ENCODE measurements at regions not wholly inside any gene's neighbourhood (a gene's known extent, or its start where the extent isn't known, plus 50 kb on each side); places are given as distances from the start of the nearest gene placed in this dataset.
"Not testable (repeated sequence)": the region's sequence is repeated elsewhere in the genome, so short reads cannot be mapped to it uniquely, and the experiment has no call there.

DNA sequence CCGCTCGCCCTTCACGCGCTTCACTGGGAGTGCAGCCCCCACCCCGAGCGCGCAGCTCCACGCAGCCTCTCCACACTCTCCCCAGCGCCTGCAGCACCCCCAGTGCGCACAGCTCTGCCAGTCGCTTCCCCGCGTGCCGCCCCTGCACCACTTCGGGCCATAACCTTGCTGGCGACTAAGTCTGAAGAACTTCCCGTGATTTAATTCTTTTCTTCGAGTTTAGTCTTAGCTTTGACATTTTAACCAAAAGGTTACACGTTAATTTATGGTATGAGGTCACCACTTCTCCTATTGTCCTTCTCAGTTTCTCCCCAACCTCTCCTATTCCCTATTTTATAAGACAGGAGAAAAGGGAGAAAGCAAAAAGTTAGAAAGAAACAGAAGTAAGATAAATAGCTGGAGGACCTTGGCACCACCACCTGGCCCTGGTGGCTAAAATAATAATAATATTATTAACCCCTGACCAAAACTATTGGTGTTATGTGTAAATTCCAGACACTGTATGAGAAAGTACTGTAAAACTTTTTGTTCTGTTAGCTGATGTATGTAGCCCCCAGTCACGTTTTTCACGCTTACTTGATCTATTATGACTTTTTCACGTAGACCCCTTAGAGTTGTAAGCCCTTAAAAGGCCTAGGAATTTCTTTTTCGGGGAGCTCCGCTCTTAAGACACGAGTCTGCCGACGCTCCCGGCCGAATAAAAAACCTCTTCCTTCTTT, 129.2 kb downstream of the KBTBD2 start:
- not testable (repeated sequence) for DNase-seq

DNA sequence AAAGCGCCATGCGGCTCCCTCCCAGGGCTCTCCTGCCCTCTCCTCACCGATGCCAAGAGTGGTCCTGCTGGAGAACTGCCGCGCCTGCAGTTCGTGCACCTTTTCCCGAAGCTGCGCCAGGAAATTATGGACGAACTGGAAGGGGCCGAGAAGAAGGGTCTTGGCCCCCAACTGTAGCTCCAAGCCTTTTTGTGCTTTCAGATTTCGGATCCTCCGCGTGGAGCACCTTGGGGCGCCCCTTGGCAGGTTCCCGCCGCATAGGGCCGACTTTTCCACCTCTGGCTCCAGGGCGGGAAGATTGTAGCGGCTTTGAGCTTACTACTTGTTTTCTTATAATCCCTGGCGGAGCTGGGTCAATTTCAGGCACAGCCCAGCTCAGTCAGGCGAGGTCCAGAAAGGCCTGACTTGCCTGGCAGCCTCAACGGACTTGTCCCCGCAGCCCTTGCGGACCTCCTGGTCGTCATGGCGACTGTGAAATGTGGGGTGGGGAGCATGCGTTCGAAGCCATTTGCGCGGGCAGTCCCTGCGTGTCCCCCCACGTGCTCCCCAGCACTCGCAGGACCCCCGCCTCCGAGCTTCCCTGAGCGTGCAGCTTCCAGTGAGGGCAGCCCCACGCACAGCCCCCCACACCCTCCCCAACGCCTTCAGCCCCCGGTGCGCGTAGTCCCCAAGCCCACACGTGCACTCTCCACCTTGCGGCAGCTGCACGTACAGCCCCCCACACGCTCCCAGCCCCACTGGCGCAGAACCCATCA, 129.9 kb downstream of the KBTBD2 start:
- DNase-seq: no peak

DNA sequence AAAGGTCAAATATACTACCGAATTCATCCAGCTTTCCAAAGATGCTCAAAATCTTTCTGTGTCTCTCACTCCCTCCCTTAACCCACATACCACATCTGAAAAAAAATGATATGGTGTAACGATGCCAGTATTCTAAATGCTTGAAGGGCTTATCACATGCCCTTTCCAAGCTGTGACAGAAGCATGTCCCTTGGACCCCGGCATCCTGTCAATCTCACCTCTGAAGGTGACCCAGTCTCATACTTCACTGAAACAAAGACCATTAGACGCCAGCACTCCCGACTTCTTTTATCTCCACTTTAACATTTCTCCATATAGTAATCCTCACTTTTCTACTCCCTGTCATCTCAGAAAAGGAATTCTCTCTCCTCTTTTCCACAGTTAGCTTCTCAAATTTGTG, 130.8 kb downstream of the KBTBD2 start:
- not testable (repeated sequence) for DNase-seq

DNA sequence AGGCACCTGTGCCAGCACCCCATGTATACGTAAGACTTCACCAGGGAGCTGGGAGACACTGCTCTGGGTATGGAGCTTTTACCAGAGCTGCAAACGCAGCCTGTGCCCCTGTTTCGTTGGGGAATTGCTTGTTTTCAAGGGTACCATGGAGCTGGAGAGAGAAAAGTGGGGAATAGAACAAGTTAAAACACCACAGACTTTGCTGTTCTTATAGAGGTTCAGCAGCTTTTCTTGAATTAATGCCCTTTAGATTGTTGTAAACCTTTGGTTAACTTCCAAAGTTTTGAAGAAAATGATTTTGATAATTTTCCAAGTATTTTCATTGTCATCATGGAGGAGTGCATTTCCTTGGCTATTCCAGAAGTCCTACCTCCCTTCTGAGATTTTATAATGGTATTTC, 131.7 kb downstream of the KBTBD2 start:
- not testable (repeated sequence) for DNase-seq

DNA sequence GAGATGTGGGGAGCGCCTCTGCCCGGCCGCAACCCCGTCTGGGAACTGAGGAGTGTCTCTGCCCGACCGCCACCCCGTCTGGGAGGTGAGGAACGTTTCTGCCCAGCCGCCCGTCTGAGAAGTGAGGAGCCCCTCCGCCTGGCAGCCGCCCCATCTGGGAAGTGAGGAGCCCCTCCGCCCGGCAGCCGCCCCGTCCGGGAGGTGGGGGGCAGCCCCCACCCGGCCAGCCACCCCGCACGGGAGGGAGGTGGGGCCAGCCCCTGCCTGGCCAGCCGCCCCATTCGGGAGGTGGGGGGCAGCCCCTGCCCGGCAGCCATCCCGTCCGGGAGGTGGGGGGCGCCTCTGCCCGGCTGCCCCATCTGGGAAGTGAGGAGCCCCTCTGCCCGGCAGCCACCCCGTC, 137.7 kb downstream of the KBTBD2 start:
- DNase-seq: not testable (repeated sequence)

DNA sequence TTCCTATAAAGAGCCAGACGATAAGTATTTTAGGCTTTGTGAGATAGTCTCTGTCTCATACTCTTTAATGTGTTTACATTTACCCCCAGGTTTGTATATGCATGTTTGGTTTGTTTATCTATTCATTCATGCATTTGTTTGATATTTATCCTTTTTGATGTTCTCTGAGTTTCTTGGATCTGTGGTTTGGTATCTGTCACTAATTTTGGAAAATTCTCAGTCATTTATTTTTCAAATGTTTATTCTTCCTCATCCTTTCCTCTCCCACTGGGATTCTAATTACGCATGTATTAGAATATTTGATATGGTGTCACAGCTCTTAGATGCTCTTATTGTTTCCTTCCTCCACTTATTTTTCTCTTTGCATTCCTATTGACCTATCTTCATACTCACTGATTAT, 143.2 kb downstream of the KBTBD2 start:
- DNase-seq: not testable (repeated sequence)

DNA sequence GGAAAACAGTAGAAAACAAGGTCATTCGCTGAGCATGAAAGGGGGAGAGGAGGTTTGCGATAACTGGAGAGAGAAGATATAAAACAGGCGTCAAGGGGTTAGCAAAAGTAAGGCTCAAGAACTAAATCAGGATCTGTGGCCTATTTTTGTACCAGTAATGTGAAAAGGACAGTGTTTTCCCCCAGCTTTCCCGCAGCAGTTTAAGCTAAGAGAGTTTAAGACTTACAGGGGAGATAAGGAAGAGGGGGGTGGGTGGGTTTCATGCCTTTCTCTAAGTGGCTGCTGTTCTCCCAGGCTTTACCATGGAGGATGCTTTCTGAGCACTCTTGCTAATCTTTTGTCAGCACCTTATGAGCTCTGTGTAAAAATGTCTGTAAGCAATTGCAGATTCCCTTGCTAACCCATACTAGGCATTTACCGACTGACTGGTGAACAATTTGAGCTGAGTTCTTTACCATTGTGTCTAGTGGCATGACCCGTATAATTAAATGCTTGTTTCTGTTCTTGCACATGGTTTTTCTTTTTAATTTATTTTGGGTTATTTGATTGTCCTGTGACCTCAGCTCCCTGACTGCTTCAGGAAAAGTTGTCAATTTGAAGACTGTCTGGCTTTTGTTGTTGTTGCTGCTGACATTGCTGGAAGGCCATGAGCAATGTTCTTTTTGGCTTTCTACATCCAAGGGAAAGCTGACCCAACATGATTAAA, 144.0 kb downstream of the KBTBD2 start:
- not testable (repeated sequence) for DNase-seq

DNA sequence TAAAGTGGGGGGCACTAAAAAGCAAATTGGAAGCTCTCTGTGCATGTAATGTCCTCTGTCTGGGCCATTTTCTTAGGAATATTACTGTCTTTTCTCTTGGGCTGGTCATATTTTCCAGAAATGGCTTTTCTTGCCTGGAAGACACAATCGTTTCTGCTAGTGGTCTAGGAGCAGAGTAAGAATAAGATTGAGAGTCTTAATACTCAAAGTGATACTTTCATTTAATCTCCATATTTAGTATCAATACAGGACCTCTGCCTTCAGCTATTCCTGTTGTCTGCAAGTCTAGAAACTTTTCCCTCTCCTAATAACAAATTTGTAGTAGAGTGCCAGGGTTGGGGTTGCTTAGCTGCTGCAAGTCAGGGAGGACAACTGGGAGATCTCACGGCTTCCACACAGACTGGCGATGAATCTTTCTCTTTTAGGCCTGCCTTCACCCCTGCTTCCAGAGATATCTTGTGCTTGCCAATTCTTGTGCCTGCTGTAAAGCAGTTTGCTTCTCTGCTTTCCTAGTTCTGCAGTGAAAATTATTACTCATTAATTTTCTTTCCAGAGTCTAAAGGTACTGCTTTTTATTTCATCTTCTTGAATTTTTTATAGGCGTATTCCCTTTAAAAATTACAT, 149.6 kb downstream of the KBTBD2 start:
- DNase-seq: not testable (repeated sequence)

DNA sequence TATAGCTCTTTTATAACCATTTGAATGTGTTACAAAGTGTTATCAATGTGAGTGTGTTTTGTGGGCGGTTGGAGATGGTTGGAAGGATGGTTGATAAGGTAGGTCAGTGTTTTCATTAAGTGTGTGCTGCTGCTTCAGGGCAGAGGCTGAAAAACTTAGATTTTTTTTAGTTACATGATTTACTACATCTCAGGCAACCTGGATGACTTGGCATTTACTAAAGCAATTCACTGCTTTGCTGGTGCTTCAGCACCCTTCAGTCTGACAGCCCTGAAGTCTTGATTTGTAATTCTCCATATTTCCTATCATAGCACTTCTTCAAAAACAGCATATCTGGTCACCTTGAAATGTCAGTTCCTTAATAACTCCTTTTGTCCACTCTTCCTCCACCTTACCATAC, 151.8 kb downstream of the KBTBD2 start:
- not testable (repeated sequence) for DNase-seq

DNA sequence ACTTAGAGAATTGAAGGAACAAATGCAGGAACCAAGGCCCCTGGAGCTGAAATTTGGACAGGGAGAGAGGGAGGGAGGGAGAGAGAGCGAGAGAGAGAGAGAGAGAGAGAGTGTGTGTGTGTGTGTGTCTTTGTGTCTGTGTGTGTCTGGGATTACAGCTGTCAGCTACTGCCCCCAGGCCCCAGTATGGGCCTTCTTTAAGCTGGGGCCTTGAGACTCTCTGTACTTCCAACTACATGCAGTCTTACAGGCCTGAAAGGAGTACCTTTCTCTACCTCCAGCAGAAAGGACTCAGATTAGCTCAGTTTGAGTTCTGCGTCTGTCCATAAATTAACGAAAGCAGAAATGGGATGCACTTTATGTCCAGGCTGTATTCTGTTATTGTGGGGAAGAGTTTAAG, 153.2 kb downstream of the KBTBD2 start:
- not testable (repeated sequence) for DNase-seq

DNA sequence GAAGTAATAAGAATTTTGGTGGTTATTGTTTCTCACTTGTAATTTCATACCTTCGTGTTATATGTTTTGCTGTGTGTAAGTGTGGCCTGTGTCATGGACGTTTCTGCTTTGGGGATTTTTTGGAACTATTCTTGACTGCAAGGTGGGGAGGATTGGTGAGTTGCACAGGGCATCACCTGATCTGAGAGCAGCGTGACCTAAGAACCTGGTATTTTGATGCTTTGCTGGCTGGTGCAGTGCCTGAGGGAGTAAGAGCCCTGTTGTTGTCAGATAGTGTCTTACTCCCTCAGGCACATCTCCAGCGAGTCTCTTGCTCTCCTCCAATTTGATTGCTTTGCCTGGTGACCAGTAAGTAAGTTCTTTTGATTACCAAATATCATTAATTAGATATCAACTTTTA, 158.8 kb downstream of the KBTBD2 start:
- DNase-seq: not testable (repeated sequence)

DNA sequence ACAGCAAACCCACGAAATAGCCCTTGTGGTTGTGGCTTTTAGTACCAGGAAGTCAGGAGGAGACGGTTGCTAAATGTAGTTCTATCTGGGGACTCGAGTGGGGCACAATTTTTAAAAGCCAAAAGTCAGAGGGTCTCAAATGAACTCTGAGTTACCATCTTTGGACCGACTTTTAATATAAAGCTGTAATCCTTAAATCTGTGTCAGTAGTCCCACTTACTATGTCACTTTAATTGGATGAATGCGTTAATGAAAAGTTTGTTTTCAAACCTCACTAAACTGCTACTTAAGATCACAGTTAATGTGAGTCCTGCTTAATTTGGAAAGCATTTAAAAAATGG, 162.3 kb downstream of the KBTBD2 start:
- not testable (repeated sequence) for DNase-seq

DNA sequence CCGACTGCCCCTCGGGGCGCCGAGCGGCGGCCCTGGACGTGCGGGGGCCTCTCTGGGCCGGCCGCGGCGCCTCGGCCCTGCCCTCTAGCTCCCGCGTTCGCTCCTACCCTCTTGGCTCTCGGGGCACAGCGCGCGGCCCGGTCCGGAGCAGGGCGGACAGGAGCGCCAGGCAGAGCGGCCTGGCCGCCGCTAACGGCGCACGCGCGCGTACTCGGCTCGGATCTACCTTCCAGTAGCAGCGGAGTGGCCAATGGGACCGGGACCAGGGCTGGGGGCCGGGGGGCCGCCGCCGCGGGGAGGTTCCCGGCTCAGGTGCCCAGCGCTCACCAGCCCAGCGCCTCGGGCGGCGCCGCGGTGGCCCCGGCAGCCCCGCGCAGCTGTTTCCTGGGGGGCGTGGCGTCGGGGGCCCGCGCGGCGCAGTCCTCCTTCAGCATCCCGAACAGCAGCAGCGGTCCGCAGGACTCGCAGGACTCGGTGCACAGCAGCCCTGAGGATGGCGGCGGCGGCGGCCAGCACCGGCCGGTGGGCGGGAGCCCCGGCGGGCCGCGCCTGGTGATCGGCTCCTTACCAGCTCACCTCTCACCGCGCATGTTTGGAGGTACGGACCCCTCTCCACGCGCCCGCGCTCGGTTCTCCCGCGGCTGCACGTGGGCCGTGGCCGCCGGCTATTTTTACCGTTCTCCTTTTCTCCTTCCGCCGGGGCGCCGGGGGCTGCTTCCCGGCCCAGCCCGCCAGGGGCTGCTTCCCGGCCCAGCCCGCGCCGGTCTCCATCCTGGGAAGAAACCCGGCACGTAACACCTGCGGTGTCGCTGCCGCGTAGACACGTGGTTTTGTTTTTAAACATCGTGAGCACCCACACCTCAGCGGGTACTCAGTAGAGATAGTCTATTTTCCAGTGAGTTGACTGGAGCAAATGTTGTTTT, 162.9 kb downstream of the KBTBD2 start:
- DNase-seq: peak; percentile 35

DNA sequence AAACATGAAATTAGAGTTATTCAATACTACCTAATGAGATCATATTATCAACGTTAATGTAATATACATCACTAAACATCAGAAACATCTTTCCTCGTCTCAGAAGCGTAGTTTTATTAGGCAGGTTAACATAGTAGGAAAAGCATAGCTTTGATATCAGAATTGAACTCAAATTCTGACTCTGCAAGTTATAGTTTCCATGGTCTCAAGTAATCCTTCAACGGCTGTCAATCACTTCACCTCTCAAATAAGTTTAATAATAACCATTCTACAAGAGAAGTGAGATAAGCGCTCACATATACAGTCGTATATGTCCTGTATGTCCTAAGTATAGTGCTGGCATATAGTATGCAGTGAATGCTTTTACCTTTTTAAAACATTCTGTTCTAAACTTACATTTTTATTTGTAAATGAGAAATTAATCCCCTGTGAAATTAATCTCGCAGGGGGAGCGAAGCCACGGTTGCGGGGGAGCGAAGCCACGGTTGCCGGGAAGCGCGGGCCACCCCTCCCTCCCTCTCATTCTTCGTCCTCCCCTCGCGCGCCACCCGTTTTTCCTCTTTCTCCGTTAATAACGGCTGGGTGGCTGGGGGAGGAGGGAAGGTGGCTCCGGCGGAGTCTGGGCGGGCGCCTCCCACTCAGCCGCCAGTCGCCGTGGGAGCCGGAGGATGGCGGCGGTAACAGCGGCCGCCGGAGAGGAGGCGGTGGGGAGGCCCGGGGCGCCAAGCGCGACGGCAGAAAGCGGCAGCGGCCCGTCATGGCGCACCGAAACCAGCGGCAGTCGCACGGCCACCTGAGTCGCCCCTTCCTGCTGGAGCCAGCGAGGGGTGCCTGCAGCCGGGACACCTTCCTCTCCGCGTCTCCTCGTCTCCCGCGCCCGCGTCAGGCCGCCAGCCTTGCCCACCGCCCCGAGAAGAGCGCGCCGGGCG, 163.8 kb downstream of the KBTBD2 start:
- peak; percentile 33 for DNase-seq

DNA sequence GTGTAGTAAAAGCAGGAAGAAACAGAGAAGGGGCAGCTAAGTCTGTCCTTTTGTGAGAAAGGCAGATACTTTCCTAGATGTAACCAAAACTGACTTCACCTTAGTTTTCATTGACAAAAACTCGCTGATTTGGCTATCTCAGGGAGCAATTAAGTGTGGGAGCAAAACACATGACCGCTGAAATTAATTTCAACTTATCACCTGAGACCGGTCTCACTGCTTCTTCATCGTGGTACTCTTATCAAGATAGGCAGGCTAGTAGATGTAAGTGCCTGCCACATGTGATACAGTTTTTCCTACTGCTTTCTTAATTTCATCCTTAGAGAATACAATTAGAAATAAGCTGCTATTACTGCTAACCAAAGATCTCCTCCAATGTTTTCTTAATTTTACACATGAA, 168.7 kb downstream of the KBTBD2 start:
- DNase-seq: not testable (repeated sequence)

DNA sequence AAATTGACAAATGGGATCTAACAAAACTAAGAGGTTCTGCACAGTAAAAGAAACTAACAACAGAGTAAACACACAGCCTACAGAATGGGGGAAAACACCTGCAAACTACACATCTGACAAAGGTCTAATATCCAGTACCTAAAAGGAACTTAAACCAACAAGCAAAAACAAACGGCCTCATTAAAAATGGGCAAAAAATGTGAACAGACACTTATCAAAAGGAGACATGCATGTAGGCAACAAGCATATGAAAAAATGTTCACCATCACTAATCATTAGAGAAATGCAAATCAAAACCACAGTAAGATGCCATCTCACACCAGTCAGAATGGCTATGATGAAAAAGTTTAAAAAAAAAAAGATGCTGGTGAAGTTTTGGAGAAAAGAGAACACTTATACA, 197.4 kb downstream of the KBTBD2 start:
- DNase-seq: no peak

DNA sequence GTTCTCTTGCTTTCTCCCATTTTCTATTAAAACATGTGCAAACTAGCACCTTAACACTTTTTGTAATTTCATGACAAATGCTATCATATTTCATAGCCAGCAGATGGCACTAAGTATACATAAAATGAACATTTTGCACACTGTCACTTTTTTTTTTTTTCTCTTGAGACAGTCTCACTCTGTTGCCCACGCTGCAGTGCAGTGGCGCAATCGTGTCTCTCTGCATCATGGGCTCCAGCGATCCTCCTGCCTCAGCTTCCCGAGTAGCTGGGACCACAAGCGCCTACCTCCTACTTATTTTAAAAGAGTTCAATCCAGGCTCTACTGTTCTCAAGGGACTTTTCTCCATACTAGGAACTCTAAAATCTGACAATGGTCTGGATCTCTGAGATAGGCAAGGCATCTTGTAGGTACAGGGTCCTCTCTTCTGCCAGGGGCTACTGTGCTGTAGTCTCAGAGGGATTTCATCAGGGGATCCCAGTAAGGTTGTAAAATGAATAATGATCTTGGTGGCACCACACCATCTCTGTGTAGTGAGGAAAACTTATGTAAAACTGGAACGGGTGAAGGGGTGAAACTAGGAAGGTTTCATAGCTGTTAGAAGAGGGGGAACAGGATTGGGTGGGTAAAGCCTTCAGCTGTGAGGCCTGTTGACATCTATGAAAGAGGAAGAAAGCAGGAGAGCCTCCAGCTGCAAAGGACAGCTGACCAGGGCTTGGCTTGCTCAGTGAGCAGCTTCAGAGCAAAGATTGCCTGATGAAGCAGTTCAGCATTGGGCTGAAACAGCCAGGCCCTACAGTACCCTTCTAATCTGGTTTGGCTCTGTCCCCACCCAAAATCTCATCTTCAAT, 196.9 kb downstream of the AVL9 start:
- DNase-seq: not testable (repeated sequence)

DNA sequence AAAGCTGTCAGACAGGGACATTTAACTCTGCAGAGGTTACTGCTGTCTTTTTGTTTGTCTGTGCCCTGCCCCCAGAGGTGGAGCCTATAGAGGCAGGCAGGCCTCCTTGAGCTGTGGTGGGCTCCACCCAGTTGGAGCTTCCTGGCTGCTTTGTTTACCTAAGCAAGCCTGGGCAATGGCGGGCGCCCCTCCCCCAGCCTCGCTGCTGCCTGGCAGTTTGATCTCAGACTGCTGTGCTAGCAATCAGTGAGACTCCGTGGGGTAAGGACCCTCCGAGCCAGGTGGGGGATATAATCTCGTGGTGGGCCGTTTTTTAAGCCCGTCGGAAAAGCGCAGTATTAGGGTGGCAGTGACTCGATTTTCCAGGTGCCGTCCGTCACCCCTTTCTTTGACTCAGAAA, 192.8 kb downstream of the AVL9 start:
- DNase-seq: not testable (repeated sequence)

DNA sequence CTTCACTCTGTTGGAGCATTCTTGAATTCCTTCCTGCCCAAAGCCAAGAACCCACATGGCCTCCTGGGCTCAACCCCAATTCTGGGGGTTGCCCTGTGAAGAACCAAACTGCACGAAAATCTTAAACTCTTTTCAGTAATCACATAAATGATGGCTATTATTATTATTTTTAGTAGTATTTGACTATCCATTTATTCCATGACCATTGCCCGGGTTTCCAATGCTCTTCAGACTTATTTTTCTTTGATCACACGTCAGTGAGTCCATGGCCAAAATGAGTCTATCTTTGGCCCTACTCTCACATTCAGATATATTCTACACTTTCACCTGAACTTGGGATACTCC, 185.9 kb downstream of the AVL9 start:
- DNase-seq: no peak

All from GOT3 (cell line).